Activated CD4-positive, alpha-beta T cell treated with anti-CD3 and anti-CD28 coated beads for 1 hour (primary cell): ENCODE measurements at regions not wholly inside any gene's neighbourhood (a gene's known extent, or its start where the extent isn't known, plus 50 kb on each side); places are given as distances from the start of the nearest gene placed in this dataset.

Source experiments
- DNase-seq: peaks from one replicate; pipeline ENCODE4 v3.0.0-alpha.2; 2020

GRCh38 chr9:135198144-135198543, 110.7 kb downstream of the OLFM1 start:
- no peak for DNase-seq

GRCh38 chr9:135198586-135199285, 111.3 kb downstream of the OLFM1 start:
- DNase-seq, result no peak

GRCh38 chr9:135199489-135199888, 112.0 kb downstream of the OLFM1 start:
- no peak for DNase-seq

GRCh38 chr9:135201711-135202110, 114.2 kb downstream of the OLFM1 start:
- DNase-seq, result no peak

- no peak for DNase-seq
Measured at GRCh38 chr9:135204177-135204576, 116.7 kb downstream of the OLFM1 start.

GRCh38 chr9:135209136-135209535, 121.7 kb downstream of the OLFM1 start:
- no peak for DNase-seq

- no peak for DNase-seq
Measured at GRCh38 chr9:135209852-135210251, 122.4 kb downstream of the OLFM1 start.

GRCh38 chr9:135210676-135211523, 123.4 kb downstream of the OLFM1 start:
- DNase-seq, result no peak

- no peak for DNase-seq
Measured at GRCh38 chr9:135211524-135211890, 124.0 kb downstream of the OLFM1 start.

GRCh38 chr9:135212961-135213360, 125.5 kb downstream of the OLFM1 start:
- no peak for DNase-seq

- DNase-seq, result no peak
Measured at GRCh38 chr9:135213566-135213965, 126.1 kb downstream of the OLFM1 start.

- DNase-seq, result no peak
Measured at GRCh38 chr9:135214054-135214640, 126.7 kb downstream of the OLFM1 start.

- no peak for DNase-seq
Measured at GRCh38 chr9:135214706-135215105, 127.2 kb downstream of the OLFM1 start.

- DNase-seq, result no peak
Measured at GRCh38 chr9:135215571-135216161, 128.2 kb downstream of the OLFM1 start.

GRCh38 chr9:135216236-135216635, 128.8 kb downstream of the OLFM1 start:
- DNase-seq, result no peak

GRCh38 chr9:135216791-135217441, 129.4 kb downstream of the OLFM1 start:
- no peak for DNase-seq

- DNase-seq, result no peak
Measured at GRCh38 chr9:135217836-135218235, 130.4 kb downstream of the OLFM1 start.

- DNase-seq, result no peak
Measured at GRCh38 chr9:135218331-135219225, 131.1 kb downstream of the OLFM1 start.

- DNase-seq, result no peak
Measured at GRCh38 chr9:135219676-135220600, 132.5 kb downstream of the OLFM1 start.
